Left lobe of liver (tissue), 2 donors: ENCODE measurements at regions not wholly inside any gene's neighbourhood (a gene's known extent, or its start where the extent isn't known, plus 50 kb on each side); places are given as distances from the start of the nearest gene placed in this dataset.
"Not testable (repeated sequence)": the region's sequence is repeated elsewhere in the genome, so short reads cannot be mapped to it uniquely, and the experiment has no call there.

Experiments used
- ATAC-seq: fragments of 200-7000 bp; cut with Tn5 transposase; one replicate; pipeline ENCODE4 v1.9.1; 2020; ENCODE audit warnings: mild to moderate bottlenecking, moderate library complexity
- DNase-seq: peaks from one replicate; pipeline ENCODE4 v3.0.0-alpha.2; 2020; ENCODE audit warnings: low spot score
- donor health status: DM: no; HTN: no; CAD: no; lungs with moderate emphysema.
- donor health status: DM: no; HTN: yes; CAD: no.

- DNase-seq (no peak), ATAC-seq (no peak)
Measured at GRCh38 chr6:77010931-77011542, 452.3 kb downstream of the HTR1B start.

GRCh38 chr6:76992553-76992952 lies 470.7 kb downstream of the HTR1B start:
- DNase-seq (no peak), ATAC-seq (no peak)

GRCh38 chr6:76984572-76984971 lies 478.7 kb downstream of the HTR1B start:
- DNase-seq: no peak
- ATAC-seq: no peak

GRCh38 chr6:76982476-76983199 lies 480.7 kb downstream of the HTR1B start:
- DNase-seq: no peak
- ATAC-seq: no peak

- DNase-seq: no peak
Measured at GRCh38 chr6:76972474-76972873, 490.8 kb downstream of the HTR1B start.

GRCh38 chr6:76959177-76959576 lies 504.1 kb downstream of the HTR1B start:
- not testable (repeated sequence) for ATAC-seq, DNase-seq

More at GRCh38 chr6:76972474-76972873, 490.8 kb downstream of the HTR1B start:
- ATAC-seq: no peak

GRCh38 chr6:76942203-76942966 lies 520.9 kb downstream of the HTR1B start:
- peak; percentile 96 for ATAC-seq
- DNase-seq: no peak

GRCh38 chr6:76940191-76940590 lies 523.1 kb downstream of the HTR1B start:
- peak; percentile 34 for ATAC-seq

GRCh38 chr6:76914737-76915136 lies 548.6 kb downstream of the HTR1B start:
- DNase-seq: no peak
- ATAC-seq: no peak

More at GRCh38 chr6:76940191-76940590, 523.1 kb downstream of the HTR1B start:
- no peak for DNase-seq

- not testable (repeated sequence) for DNase-seq, ATAC-seq
Measured at GRCh38 chr6:76905541-76905940, 557.8 kb downstream of the HTR1B start.

- no peak for DNase-seq
- no peak for ATAC-seq
Measured at GRCh38 chr6:76892542-76892941, 570.7 kb downstream of the HTR1B start.

GRCh38 chr6:76888351-76888750 lies 574.9 kb downstream of the HTR1B start:
- ATAC-seq (no peak), DNase-seq (no peak)

GRCh38 chr6:76886900-76887299 lies 576.4 kb downstream of the HTR1B start:
- ATAC-seq: no peak
- DNase-seq: no peak

- ATAC-seq (peak; percentile 95), DNase-seq (no peak)
Measured at GRCh38 chr6:76885861-76886301, 577.4 kb downstream of the HTR1B start.

- ATAC-seq (no peak), DNase-seq (no peak)
Measured at GRCh38 chr6:76881414-76881813, 581.9 kb downstream of the HTR1B start.

GRCh38 chr6:76876922-76877553 lies 586.3 kb downstream of the HTR1B start:
- DNase-seq: peak; percentile 57
- peak; percentile 100 for ATAC-seq

- peak; percentile 29 for ATAC-seq
- DNase-seq: not testable (repeated sequence)
Measured at GRCh38 chr6:76876430-76876829, 586.9 kb downstream of the HTR1B start.

- ATAC-seq: no peak
Measured at GRCh38 chr6:76867182-76867581, 596.1 kb downstream of the HTR1B start.

GRCh38 chr6:76866091-76866915 lies 597.0 kb downstream of the HTR1B start:
- ATAC-seq (no peak), DNase-seq (no peak)

More at GRCh38 chr6:76867182-76867581, 596.1 kb downstream of the HTR1B start:
- no peak for DNase-seq

GRCh38 chr6:76862936-76863335 lies 600.4 kb downstream of the HTR1B start:
- DNase-seq (no peak), ATAC-seq (no peak)
